OCI-LY1 (cell line): ENCODE measurements at regions not wholly inside any gene's neighbourhood (a gene's known extent, or its start where the extent isn't known, plus 50 kb on each side); places are given as distances from the start of the nearest gene placed in this dataset.

ENCODE experiments used
- H2AFZ ChIP-seq: fragments of 200-600 bp; sonication (generic), shearing (Covaris generic); 2 replicates; pipeline ENCODE4 v1.6.0; 2014; ENCODE audit warnings: antibody characterized with exemption, mild to moderate bottlenecking, low read length
- H3F3A ChIP-seq: fragments of 200-600 bp; sonication (generic), shearing (Covaris generic); 2 replicates; pipeline ENCODE4 v1.6.0; 2014; ENCODE audit warnings: mild to moderate bottlenecking, antibody characterized with exemption, low read length, moderate library complexity; ENCODE audit not compliant: insufficient read depth
- H3K27ac ChIP-seq: fragments of 200-600 bp; sonication (generic); 2 replicates; pipeline ENCODE4 v1.5.1; 2014; ENCODE audit warnings: low read length, mixed run types, mild to moderate bottlenecking, low read depth; ENCODE audit not compliant: poor library complexity, severe bottlenecking
- H3K27me3 ChIP-seq: fragments of 200-600 bp; sonication (generic); 2 replicates; pipeline ENCODE4 v1.6.0; 2014; ENCODE audit warnings: antibody characterized with exemption, mild to moderate bottlenecking, low read length, moderate library complexity; ENCODE audit not compliant: insufficient read depth
- H3K36me3 ChIP-seq: fragments of 200-600 bp; sonication (generic); 2 replicates; pipeline ENCODE4 v1.6.1; 2014; ENCODE audit warnings: mild to moderate bottlenecking, antibody characterized with exemption, low read length, moderate library complexity, mixed read lengths; ENCODE audit not compliant: insufficient read depth
- H3K4me1 ChIP-seq: fragments of 200-600 bp; sonication (generic); 2 replicates; pipeline ENCODE4 v1.5.1; 2014; ENCODE audit warnings: mild to moderate bottlenecking, low read length, moderate library complexity; ENCODE audit not compliant: insufficient read depth, severe bottlenecking
- H3K4me2 ChIP-seq: fragments of 200-600 bp; sonication (generic), shearing (Covaris generic); 2 replicates; pipeline ENCODE4 v1.6.1; 2014; ENCODE audit warnings: low read length
- H3K4me3 ChIP-seq: fragments of 200-600 bp; sonication (generic); 2 replicates; pipeline ENCODE4 v1.5.1; 2014; ENCODE audit warnings: low read length, low read depth, mild to moderate bottlenecking, mixed read lengths; ENCODE audit not compliant: poor library complexity, severe bottlenecking
- H3K79me2 ChIP-seq: fragments of 200-600 bp; shearing (Covaris generic); 2 replicates; pipeline ENCODE4 v1.6.1; 2016; ENCODE audit warnings: mixed run types, low read length, mixed read lengths; ENCODE audit not compliant: insufficient read depth
- H3K9ac ChIP-seq: fragments of 200-600 bp; sonication (generic), shearing (Covaris generic); 2 replicates; pipeline ENCODE4 v1.6.1; 2014; ENCODE audit warnings: mild to moderate bottlenecking, low read length, mixed read lengths
- H3K9me2 ChIP-seq: fragments of 200-600 bp; sonication (generic), shearing (Covaris generic); 2 replicates; pipeline ENCODE4 v1.6.1; 2014; ENCODE audit warnings: low read depth, mild to moderate bottlenecking, low read length, mixed read lengths
- H3K9me3 ChIP-seq: fragments of 200-600 bp; shearing (Covaris generic); 2 replicates; pipeline ENCODE4 v1.6.1; 2014; ENCODE audit warnings: low read length, mixed read lengths
- H4K20me1 ChIP-seq: fragments of 200-600 bp; sonication (generic), shearing (Covaris generic); 2 replicates; pipeline ENCODE4 v1.6.0; 2016; ENCODE audit warnings: mild to moderate bottlenecking, low read length; ENCODE audit not compliant: insufficient read depth
- CTCF ChIP-seq: fragments of 200-600 bp; sonication (generic), shearing (Covaris generic); IDR thresholded peaks from 2 replicates; pipeline ENCODE4 v1.5.1; 2017; ENCODE audit warnings: mild to moderate bottlenecking, antibody characterized with exemption, low read length, moderate library complexity, mixed read lengths
- EZH2 ChIP-seq: fragments of 200-600 bp; sonication (generic), shearing (Covaris generic); IDR thresholded peaks from 2 replicates; pipeline ENCODE4 v1.8.0; 2017; ENCODE audit warnings: borderline replicate concordance, mixed run types, mild to moderate bottlenecking, antibody characterized with exemption, low read length, moderate library complexity, mixed read lengths

DNA sequence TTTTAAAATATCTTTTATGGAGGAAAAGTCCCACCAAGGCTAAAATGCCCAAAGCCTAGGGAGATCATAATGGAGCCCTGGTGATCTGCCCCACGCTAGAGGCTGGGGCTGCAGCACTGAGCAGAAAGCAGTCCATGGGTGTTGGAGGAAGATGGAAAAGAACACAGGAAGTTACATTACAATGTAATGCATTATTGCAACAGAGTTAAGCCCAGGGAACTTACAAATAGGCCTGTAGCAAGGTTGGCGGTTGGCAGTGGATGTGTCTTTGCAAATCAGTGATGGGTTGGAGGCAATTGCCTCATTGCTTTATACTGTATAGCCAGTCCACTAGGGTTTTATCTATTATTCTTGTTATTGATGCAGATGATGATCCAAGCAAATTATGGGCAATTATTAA lies 399.9 kb downstream of the NDFIP2 start:
- H4K20me1 ChIP-seq, result no peaks in the 10 kb centered on the region
- no peak overlapping the region for H3K9ac ChIP-seq
- H3K79me2 ChIP-seq, result no peaks in the 10 kb centered on the region
- no peaks in the 10 kb centered on the region for H3F3A ChIP-seq
- H2AFZ ChIP-seq, result no peak overlapping the region
- no peak overlapping the region for H3K27ac ChIP-seq
- no peaks in the 10 kb centered on the region for H3K27me3 ChIP-seq
- H3K4me3 ChIP-seq, result no peak overlapping the region
- no peak overlapping the region for H3K4me2 ChIP-seq
- TF ChIP-seq CTCF (no peak), EZH2 (no peak)
- no peaks in the 10 kb centered on the region for H3K4me1 ChIP-seq
- H3K36me3 ChIP-seq, result no peaks in the 10 kb centered on the region
- no peaks in the 10 kb centered on the region for H3K9me2 ChIP-seq
- no peaks in the 10 kb centered on the region for H3K9me3 ChIP-seq

- Histone ChIP-seq H3K79me2 (no peaks in the 10 kb centered on the region), H3K4me3 (no peak overlapping the region), H4K20me1 (no peaks in the 10 kb centered on the region), H2AFZ (no peak overlapping the region), H3K36me3 (no peaks in the 10 kb centered on the region), H3K4me1 (no peaks in the 10 kb centered on the region), H3K9ac (no peak overlapping the region), H3K9me3 (no peaks in the 10 kb centered on the region), H3K4me2 (no peak overlapping the region), H3K27me3 (no peaks in the 10 kb centered on the region), H3F3A (no peaks in the 10 kb centered on the region), H3K27ac (no peak overlapping the region), H3K9me2 (no peaks in the 10 kb centered on the region)
- no peak for TF ChIP-seq CTCF
- TF ChIP-seq EZH2, result no peak
Observed at GRCh38 chr13:79874396-79875360, 393.7 kb downstream of the NDFIP2 start.

DNA sequence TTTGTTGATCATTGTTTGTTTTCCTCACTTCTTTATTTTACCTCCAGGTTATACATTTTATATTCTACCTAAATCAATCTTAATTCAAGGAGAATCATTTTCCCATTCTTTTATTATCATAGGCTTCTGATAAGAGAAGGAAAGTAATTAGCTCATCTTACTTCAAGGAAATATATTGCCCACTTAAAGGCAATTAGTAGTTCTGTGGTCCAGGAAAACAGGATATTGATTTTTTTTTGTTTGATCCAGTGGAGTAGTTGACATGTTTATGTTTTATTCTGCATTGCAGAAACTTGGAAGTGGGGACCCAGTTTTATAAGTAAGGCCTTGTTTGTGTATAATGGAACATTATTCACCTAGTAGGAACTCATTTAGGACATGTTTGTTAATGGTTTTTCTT lies 390.6 kb downstream of the NDFIP2 start:
- Histone ChIP-seq H3K4me3 (no peak overlapping the region), H3K27ac (no peak overlapping the region), H4K20me1 (no peaks in the 10 kb centered on the region), H3K4me1 (no peaks in the 10 kb centered on the region), H3K27me3 (no peaks in the 10 kb centered on the region), H3K9ac (no peak overlapping the region), H3K9me2 (no peaks in the 10 kb centered on the region), H3K4me2 (no peak overlapping the region), H3F3A (no peaks in the 10 kb centered on the region), H3K36me3 (no peaks in the 10 kb centered on the region), H3K79me2 (no peaks in the 10 kb centered on the region), H2AFZ (no peak overlapping the region), H3K9me3 (no peaks in the 10 kb centered on the region)
- no peak for TF ChIP-seq CTCF
- no peak for TF ChIP-seq EZH2
